ENCODE measurements at regions not wholly inside any gene's neighbourhood (a gene's known extent, or its start where the extent isn't known, plus 50 kb on each side); places are given as distances from the start of the nearest gene placed in this dataset.

- TF ChIP-seq MYC (IDR thresholded peaks at IDR 0.05; ENCODE audit: insufficient read depth, insufficient read length, insufficient replicate concordance, low read length, severe bottlenecking) (no peak), CHD1 (IDR thresholded peaks at IDR 0.05; ENCODE audit: low read depth, low read length) (no peak), SIN3A (IDR thresholded peaks at IDR 0.05; ENCODE audit: low read depth, low read length) (no peak), YY1 (IDR thresholded peaks at IDR 0.05; ENCODE audit: low read depth, low read length) (no peak), BMI1 (IDR thresholded peaks at IDR 0.05; ENCODE audit: borderline replicate concordance) (no peak), TARDBP (IDR thresholded peaks at IDR 0.05; ENCODE audit: borderline replicate concordance) (no peak), PBX3 (IDR thresholded peaks at IDR 0.05; ENCODE audit: insufficient replicate concordance, low read depth, low read length) (no peak), POLR2A (IDR thresholded peaks at IDR 0.05; ENCODE audit: low read depth, low read length) (no peak), HDAC6 (IDR thresholded peaks at IDR 0.05; ENCODE audit: unreplicated experiment) (no peak), SMAD1 (IDR thresholded peaks at IDR 0.05; ENCODE audit: low read depth, partially characterized antibody) (no peak), EZH2 (IDR thresholded peaks at IDR 0.05; ENCODE audit: borderline replicate concordance, control insufficient read depth, low read depth, low read length) (no peak)
- TF ChIP-seq, protein P1, sequence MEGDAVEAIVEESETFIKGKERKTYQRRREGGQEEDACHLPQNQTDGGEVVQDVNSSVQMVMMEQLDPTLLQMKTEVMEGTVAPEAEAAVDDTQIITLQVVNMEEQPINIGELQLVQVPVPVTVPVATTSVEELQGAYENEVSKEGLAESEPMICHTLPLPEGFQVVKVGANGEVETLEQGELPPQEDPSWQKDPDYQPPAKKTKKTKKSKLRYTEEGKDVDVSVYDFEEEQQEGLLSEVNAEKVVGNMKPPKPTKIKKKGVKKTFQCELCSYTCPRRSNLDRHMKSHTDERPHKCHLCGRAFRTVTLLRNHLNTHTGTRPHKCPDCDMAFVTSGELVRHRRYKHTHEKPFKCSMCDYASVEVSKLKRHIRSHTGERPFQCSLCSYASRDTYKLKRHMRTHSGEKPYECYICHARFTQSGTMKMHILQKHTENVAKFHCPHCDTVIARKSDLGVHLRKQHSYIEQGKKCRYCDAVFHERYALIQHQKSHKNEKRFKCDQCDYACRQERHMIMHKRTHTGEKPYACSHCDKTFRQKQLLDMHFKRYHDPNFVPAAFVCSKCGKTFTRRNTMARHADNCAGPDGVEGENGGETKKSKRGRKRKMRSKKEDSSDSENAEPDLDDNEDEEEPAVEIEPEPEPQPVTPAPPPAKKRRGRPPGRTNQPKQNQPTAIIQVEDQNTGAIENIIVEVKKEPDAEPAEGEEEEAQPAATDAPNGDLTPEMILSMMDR (IDR thresholded peaks at IDR 0.05 in 2 of 3, conservative IDR thresholded peaks at IDR 0.05 in 1 of 3; ENCODE audit: control insufficient read depth in 2 of 3, extremely low read depth in 1 of 3, insufficient read depth in 1 of 3, low read depth in 3 of 3, low read length in 3 of 3) = no peak
- TF ChIP-seq, protein P2, sequence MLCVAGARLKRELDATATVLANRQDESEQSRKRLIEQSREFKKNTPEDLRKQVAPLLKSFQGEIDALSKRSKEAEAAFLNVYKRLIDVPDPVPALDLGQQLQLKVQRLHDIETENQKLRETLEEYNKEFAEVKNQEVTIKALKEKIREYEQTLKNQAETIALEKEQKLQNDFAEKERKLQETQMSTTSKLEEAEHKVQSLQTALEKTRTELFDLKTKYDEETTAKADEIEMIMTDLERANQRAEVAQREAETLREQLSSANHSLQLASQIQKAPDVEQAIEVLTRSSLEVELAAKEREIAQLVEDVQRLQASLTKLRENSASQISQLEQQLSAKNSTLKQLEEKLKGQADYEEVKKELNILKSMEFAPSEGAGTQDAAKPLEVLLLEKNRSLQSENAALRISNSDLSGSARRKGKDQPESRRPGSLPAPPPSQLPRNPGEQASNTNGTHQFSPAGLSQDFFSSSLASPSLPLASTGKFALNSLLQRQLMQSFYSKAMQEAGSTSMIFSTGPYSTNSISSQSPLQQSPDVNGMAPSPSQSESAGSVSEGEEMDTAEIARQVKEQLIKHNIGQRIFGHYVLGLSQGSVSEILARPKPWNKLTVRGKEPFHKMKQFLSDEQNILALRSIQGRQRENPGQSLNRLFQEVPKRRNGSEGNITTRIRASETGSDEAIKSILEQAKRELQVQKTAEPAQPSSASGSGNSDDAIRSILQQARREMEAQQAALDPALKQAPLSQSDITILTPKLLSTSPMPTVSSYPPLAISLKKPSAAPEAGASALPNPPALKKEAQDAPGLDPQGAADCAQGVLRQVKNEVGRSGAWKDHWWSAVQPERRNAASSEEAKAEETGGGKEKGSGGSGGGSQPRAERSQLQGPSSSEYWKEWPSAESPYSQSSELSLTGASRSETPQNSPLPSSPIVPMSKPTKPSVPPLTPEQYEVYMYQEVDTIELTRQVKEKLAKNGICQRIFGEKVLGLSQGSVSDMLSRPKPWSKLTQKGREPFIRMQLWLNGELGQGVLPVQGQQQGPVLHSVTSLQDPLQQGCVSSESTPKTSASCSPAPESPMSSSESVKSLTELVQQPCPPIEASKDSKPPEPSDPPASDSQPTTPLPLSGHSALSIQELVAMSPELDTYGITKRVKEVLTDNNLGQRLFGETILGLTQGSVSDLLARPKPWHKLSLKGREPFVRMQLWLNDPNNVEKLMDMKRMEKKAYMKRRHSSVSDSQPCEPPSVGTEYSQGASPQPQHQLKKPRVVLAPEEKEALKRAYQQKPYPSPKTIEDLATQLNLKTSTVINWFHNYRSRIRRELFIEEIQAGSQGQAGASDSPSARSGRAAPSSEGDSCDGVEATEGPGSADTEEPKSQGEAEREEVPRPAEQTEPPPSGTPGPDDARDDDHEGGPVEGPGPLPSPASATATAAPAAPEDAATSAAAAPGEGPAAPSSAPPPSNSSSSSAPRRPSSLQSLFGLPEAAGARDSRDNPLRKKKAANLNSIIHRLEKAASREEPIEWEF (IDR thresholded peaks at IDR 0.05; ENCODE audit: insufficient replicate concordance, low read depth, low read length) = no peak
- TF ChIP-seq, protein P3, sequence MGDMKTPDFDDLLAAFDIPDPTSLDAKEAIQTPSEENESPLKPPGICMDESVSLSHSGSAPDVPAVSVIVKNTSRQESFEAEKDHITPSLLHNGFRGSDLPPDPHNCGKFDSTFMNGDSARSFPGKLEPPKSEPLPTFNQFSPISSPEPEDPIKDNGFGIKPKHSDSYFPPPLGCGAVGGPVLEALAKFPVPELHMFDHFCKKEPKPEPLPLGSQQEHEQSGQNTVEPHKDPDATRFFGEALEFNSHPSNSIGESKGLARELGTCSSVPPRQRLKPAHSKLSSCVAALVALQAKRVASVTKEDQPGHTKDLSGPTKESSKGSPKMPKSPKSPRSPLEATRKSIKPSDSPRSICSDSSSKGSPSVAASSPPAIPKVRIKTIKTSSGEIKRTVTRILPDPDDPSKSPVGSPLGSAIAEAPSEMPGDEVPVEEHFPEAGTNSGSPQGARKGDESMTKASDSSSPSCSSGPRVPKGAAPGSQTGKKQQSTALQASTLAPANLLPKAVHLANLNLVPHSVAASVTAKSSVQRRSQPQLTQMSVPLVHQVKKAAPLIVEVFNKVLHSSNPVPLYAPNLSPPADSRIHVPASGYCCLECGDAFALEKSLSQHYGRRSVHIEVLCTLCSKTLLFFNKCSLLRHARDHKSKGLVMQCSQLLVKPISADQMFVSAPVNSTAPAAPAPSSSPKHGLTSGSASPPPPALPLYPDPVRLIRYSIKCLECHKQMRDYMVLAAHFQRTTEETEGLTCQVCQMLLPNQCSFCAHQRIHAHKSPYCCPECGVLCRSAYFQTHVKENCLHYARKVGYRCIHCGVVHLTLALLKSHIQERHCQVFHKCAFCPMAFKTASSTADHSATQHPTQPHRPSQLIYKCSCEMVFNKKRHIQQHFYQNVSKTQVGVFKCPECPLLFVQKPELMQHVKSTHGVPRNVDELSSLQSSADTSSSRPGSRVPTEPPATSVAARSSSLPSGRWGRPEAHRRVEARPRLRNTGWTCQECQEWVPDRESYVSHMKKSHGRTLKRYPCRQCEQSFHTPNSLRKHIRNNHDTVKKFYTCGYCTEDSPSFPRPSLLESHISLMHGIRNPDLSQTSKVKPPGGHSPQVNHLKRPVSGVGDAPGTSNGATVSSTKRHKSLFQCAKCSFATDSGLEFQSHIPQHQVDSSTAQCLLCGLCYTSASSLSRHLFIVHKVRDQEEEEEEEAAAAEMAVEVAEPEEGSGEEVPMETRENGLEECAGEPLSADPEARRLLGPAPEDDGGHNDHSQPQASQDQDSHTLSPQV (IDR thresholded peaks at IDR 0.05) = no peak
Observed at GRCh38 chr1:192943522-192943921, 115.6 kb downstream of the UCHL5 start.

Data from GM12878 (cell line).